ENCODE measurements at regions not wholly inside any gene's neighbourhood (a gene's known extent, or its start where the extent isn't known, plus 50 kb on each side); places are given as distances from the start of the nearest gene placed in this dataset.

GRCh38 chr1:106879538-106879937, 176.9 kb upstream of the PRMT6 start:
- TF ChIP-seq CTCF (IDR thresholded peaks at IDR 0.05), result no peak
- TF ChIP-seq POLR2A (IDR thresholded peaks at IDR 0.05), result no peak
- no peak for TF ChIP-seq EP300 (IDR thresholded peaks at IDR 0.05)
